Endothelial cell of umbilical vein (primary cell): ENCODE measurements at regions not wholly inside any gene's neighbourhood (a gene's known extent, or its start where the extent isn't known, plus 50 kb on each side); places are given as distances from the start of the nearest gene placed in this dataset.

Source experiments
- BruUV-seq: library from RNA; stranded (reverse); fragments of 400-500 nt; replicated peaks from 2 replicates; lab custom pipeline; 2021; lab: Mats Ljungman, UMichigan
- CTCF ChIA-PET: fragments of 300-600, 350-600 bp; sonication (Branson Sonifier 250); formaldehyde crosslinking; loops from one replicate; lab custom pipeline; 2021; ENCODE audit warnings: antibody characterized with exemption, inconsistent platforms; lab: Charles Lee
- POLR2A ChIA-PET: fragments of 300-600, 350-600 bp; sonication (Branson Sonifier 250); formaldehyde crosslinking; loops from one replicate; lab custom pipeline; 2021; ENCODE audit warnings: antibody characterized with exemption, inconsistent platforms; lab: Charles Lee
- DNase-seq: peaks from one replicate; pipeline ENCODE4 v3.0.0-alpha.2; 2011; ENCODE audit warnings: low read depth, low spot score
- FAIRE-seq: peaks from 2 replicates; lab custom pipeline; 2011; peaks lifted over from hg19 to GRCh38; lab: Jason Lieb, UNC
- H2AFZ ChIP-seq: 2 replicates; pipeline ENCODE4 v1.6.0; 2012; ENCODE audit warnings: low read depth, low read length, control low read depth, inconsistent platforms
- H3K27ac ChIP-seq: 2 replicates; pipeline ENCODE4 v1.5.1; 2011; ENCODE audit warnings: low read depth, mild to moderate bottlenecking, control low read depth, low read length, moderate library complexity; ENCODE audit not compliant: insufficient read depth
- H3K27me3 ChIP-seq, 2 experiments: 2 replicates each; pipeline versions ENCODE4 v1.6.0 to v1.6.1; 2011; ENCODE audit warnings: low read length in 2 of 2, mixed read lengths in 1 of 2; ENCODE audit not compliant: control insufficient read depth in 2 of 2, insufficient read depth in 2 of 2
- H3K36me3 ChIP-seq, 2 experiments: 2 replicates in 1 of 2; 3 replicates in 1 of 2; pipeline ENCODE4 v1.5.1; 2011; ENCODE audit warnings: low read length in 2 of 2, mild to moderate bottlenecking in 1 of 2, moderate library complexity in 1 of 2; ENCODE audit not compliant: control insufficient read depth in 2 of 2, insufficient read depth in 2 of 2; ENCODE audit errors: extremely low read depth in 1 of 2
- H3K4me1 ChIP-seq: 3 replicates; pipeline ENCODE4 v1.5.1; 2011; ENCODE audit warnings: mild to moderate bottlenecking, low read length; ENCODE audit not compliant: control insufficient read depth, insufficient read depth; ENCODE audit errors: extremely low read depth
- H3K4me2 ChIP-seq: 2 replicates; pipeline ENCODE4 v1.6.1; 2011; ENCODE audit warnings: low read length, control low read depth, mixed read lengths; ENCODE audit not compliant: insufficient read depth
- H3K4me3 ChIP-seq, 3 experiments: fragments of 200-600 bp in 1 of 3; sonication (generic), shearing (Covaris generic) in 1 of 3; replicated peaks in 1 of 3; 2 replicates each; pipeline ENCODE4 v1.5.1; 2011 to 2016; ENCODE audit warnings: control low read depth in 3 of 3, low read length in 3 of 3, mild to moderate bottlenecking in 2 of 3, inconsistent platforms in 1 of 3, low read depth in 1 of 3, moderate library complexity in 1 of 3; ENCODE audit not compliant: insufficient read depth in 1 of 3
- H3K79me2 ChIP-seq: 2 replicates; pipeline ENCODE4 v1.6.0; 2012; ENCODE audit warnings: low read length, inconsistent platforms; ENCODE audit not compliant: control insufficient read depth, insufficient read depth
- H3K9ac ChIP-seq: replicated peaks from 2 replicates; pipeline ENCODE3; 2011; ENCODE audit warnings: low read length, control low read depth; ENCODE audit not compliant: insufficient read depth; ENCODE audit errors: extremely low read depth
- H3K9me1 ChIP-seq: replicated peaks from 3 replicates; pipeline ENCODE4 v1.6.0; 2011; ENCODE audit warnings: mild to moderate bottlenecking, low read length; ENCODE audit not compliant: control insufficient read depth, insufficient read depth; ENCODE audit errors: extremely low read depth
- H3K9me3 ChIP-seq: replicated peaks from 2 replicates; pipeline ENCODE4 v1.5.1; 2012; ENCODE audit warnings: low read length, inconsistent platforms; ENCODE audit not compliant: control insufficient read depth, insufficient read depth
- H4K20me1 ChIP-seq: replicated peaks from 2 replicates; pipeline ENCODE3; 2011; ENCODE audit warnings: mild to moderate bottlenecking, low read length; ENCODE audit not compliant: control insufficient read depth, insufficient read depth; ENCODE audit errors: extremely low read depth
- EZH2 ChIP-seq: IDR thresholded peaks from 2 replicates; pipeline ENCODE4 v1.6.1; 2012; ENCODE audit warnings: borderline replicate concordance, low read depth, mild to moderate bottlenecking, moderate library complexity, low read length, inconsistent platforms; ENCODE audit not compliant: severe bottlenecking
- FOS ChIP-seq: IDR thresholded peaks from 2 replicates; pipeline ENCODE4 v1.6.1; 2011; ENCODE audit warnings: mild to moderate bottlenecking, low read length, moderate library complexity, borderline replicate concordance; ENCODE audit not compliant: insufficient read depth
- GATA2 ChIP-seq: IDR thresholded peaks from 2 replicates; pipeline ENCODE4 v1.7.0; 2011; ENCODE audit warnings: low read depth, mild to moderate bottlenecking, moderate library complexity, mixed read lengths, low read length; ENCODE audit not compliant: insufficient read length, insufficient read depth
- JUN ChIP-seq: IDR thresholded peaks from 2 replicates; pipeline ENCODE4 v1.6.1; 2011; ENCODE audit warnings: borderline replicate concordance, low read depth; ENCODE audit not compliant: insufficient read length, insufficient read depth
- MYC ChIP-seq: IDR thresholded peaks from one replicate; pipeline ENCODE4 v1.6.1; 2011; ENCODE audit warnings: mild to moderate bottlenecking, low read depth, low read length
- POLR2A ChIP-seq: IDR thresholded peaks from 2 replicates; pipeline ENCODE4 v1.6.1; 2012; ENCODE audit warnings: low read depth, mild to moderate bottlenecking, control low read depth, low read length
- POLR2AphosphoS5 ChIP-seq: IDR thresholded peaks from 2 replicates; pipeline ENCODE4 v1.6.1; 2012; ENCODE audit warnings: low read depth, mild to moderate bottlenecking, control low read depth, low read length, moderate library complexity; ENCODE audit not compliant: insufficient read depth
- dilution Hi-C: fragments of 300-500 bp; cut with MboI; formaldehyde crosslinking; loops from one replicate; pipeline ENCODE4 v1.15.0; 2019; ENCODE audit warnings: low sequenced_read_pairs; ENCODE audit not compliant: extremely low pct_ligation_motif_present
- intact Hi-C: fragments of 100-400 bp; cut with micrococcal nuclease; formaldehyde crosslinking; loops from one replicate; pipeline ENCODE4 v1.10.0; 2022
- TF ChIP-seq, protein P1 (sequence below), 2 donors: IDR thresholded peaks; 1 replicate in 1 of 2; 2 replicates in 1 of 2; pipeline ENCODE4 v1.5.1; 2011; ENCODE audit warnings: low read length in 2 of 2, mild to moderate bottlenecking in 2 of 2, moderate library complexity in 2 of 2, control low read depth in 1 of 2, inconsistent platforms in 1 of 2, low read depth in 1 of 2; ENCODE audit not compliant: insufficient read depth in 1 of 2; ENCODE audit errors: extremely low read depth in 1 of 2
- TF ChIP-seq, protein P2 (sequence below): IDR thresholded peaks from 2 replicates; pipeline ENCODE4 v1.6.1; 2011; ENCODE audit not compliant: insufficient read depth, insufficient read length

DNA sequence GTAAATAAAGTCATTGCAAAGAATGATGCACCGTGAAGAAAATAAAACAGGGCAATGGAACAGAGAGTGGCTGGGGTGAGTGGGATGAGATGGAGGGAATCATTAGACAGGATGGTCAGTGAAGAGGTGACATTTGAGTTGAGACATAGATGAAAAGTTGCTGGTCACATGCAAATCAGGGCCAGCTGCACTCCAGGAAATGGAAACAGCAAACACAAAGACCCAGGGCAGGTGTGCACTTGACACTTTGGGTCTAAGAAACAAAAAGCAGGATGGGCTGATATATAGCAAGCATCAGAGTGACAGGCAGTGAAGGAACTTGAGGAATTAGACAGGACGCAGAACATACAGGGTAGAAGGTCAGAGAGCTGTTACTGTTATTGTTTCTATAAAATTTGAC is 171.5 kb upstream of the RIPOR2 start:
- dilution Hi-C loops (no loop called here), intact Hi-C loops (no loop called here)
- H3K9me1 ChIP-seq = no peaks in the 10 kb centered on the region
- H3K9me3 ChIP-seq = no peaks in the 10 kb centered on the region
- DNase-seq (no peak), FAIRE-seq (no peak)
- no peaks in the 10 kb centered on the region for H3K36me3 ChIP-seq
- no peak overlapping the region for H3K4me2 ChIP-seq
- H3K27ac ChIP-seq = no peak overlapping the region
- ChIA-PET POLR2A (no interaction called here), CTCF (no interaction called here)
- TF ChIP-seq POLR2A = no peak
- no peak for TF ChIP-seq MYC
- TF ChIP-seq EZH2 = no peak
- TF ChIP-seq FOS = no peak
- TF ChIP-seq, protein P1, sequence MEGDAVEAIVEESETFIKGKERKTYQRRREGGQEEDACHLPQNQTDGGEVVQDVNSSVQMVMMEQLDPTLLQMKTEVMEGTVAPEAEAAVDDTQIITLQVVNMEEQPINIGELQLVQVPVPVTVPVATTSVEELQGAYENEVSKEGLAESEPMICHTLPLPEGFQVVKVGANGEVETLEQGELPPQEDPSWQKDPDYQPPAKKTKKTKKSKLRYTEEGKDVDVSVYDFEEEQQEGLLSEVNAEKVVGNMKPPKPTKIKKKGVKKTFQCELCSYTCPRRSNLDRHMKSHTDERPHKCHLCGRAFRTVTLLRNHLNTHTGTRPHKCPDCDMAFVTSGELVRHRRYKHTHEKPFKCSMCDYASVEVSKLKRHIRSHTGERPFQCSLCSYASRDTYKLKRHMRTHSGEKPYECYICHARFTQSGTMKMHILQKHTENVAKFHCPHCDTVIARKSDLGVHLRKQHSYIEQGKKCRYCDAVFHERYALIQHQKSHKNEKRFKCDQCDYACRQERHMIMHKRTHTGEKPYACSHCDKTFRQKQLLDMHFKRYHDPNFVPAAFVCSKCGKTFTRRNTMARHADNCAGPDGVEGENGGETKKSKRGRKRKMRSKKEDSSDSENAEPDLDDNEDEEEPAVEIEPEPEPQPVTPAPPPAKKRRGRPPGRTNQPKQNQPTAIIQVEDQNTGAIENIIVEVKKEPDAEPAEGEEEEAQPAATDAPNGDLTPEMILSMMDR (IDR thresholded peaks at IDR 0.05; ENCODE audit: extremely low read depth in 1 of 2, insufficient read depth in 1 of 2, low read depth in 1 of 2, low read length in 2 of 2) = no peak
- TF ChIP-seq POLR2AphosphoS5 = no peak
- no peak for TF ChIP-seq GATA2
- H2AFZ ChIP-seq = no peak overlapping the region
- no peak overlapping the region for H3K9ac ChIP-seq
- no peaks in the 10 kb centered on the region for H4K20me1 ChIP-seq
- BruUV-seq = no TSS peak
- H3K4me1 ChIP-seq = no peaks in the 10 kb centered on the region
- no peak overlapping the region for H3K4me3 ChIP-seq
- no peaks in the 10 kb centered on the region for H3K27me3 ChIP-seq
- no peaks in the 10 kb centered on the region for H3K79me2 ChIP-seq

DNA sequence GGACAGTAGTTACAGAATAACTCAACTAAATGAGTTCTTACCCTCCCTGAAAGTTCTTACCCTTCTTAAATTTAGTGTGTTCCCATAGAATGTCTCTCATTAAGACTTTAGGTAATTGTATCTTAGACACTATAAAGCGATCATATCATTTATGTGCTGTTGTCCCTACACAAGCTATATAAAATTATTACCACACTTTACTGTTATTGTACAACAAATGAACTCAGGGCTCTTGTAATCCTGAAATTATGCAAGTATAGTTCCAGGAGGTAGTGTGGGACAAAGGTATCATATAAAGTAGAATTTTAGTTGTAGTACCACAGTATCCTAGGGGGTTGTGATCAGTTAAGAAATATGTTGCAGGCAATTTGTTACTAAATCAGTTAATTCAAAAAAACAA is 167.4 kb upstream of the CARMIL1 start:
- FAIRE-seq (no peak), DNase-seq (no peak)
- Histone ChIP-seq H3K27ac (no peak overlapping the region), H3K27me3 (no peaks in the 10 kb centered on the region), H3K9me1 (no peaks in the 10 kb centered on the region), H3K9me3 (no peaks in the 10 kb centered on the region), H3K79me2 (no peaks in the 10 kb centered on the region), H2AFZ (no peak overlapping the region), H3K9ac (no peak overlapping the region), H3K4me3 (no peak overlapping the region), H3K4me1 (peaks cover 3% of the 10 kb centered on the region), H3K36me3 (no peaks in the 10 kb centered on the region), H4K20me1 (no peaks in the 10 kb centered on the region), H3K4me2 (no peak overlapping the region)
- dilution Hi-C loops = no loop called here
- POLR2A ChIA-PET = no interaction called here
- CTCF ChIA-PET = no interaction called here
- TF ChIP-seq, protein P2, sequence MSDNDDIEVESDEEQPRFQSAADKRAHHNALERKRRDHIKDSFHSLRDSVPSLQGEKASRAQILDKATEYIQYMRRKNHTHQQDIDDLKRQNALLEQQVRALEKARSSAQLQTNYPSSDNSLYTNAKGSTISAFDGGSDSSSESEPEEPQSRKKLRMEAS = no peak
- TF ChIP-seq FOS = no peak
- TF ChIP-seq EZH2 = no peak
- no peak for TF ChIP-seq JUN
- TF ChIP-seq GATA2 = no peak
- no peak for TF ChIP-seq MYC
- no peak for TF ChIP-seq POLR2AphosphoS5
- TF ChIP-seq, protein P1 (IDR thresholded peaks at IDR 0.05; ENCODE audit: extremely low read depth in 1 of 2, insufficient read depth in 1 of 2, low read depth in 1 of 2, low read length in 2 of 2) = no peak
- TF ChIP-seq POLR2A = no peak
- BruUV-seq = no TSS peak
- intact Hi-C loops = no loop called here
